Dedifferentiated amniotic fluid mesenchymal stem cell (primary cell): ENCODE measurements at regions not wholly inside any gene's neighbourhood (a gene's known extent, or its start where the extent isn't known, plus 50 kb on each side); places are given as distances from the start of the nearest gene placed in this dataset.

Experiments
- DNase-seq: peaks from one replicate; pipeline ENCODE4 v3.0.0-alpha.2; 2016; ENCODE audit errors: extremely low spot score

GRCh38 chr2:38450509-38450908 is 73.4 kb upstream of the ATL2 start:
- no peak for DNase-seq

GRCh38 chr2:38448692-38449410 is 71.8 kb upstream of the ATL2 start:
- DNase-seq, result no peak

- no peak for DNase-seq
These were observed 70.0 kb upstream of the ATL2 start for GRCh38 chr2:38446906-38447561.

GRCh38 chr2:38446418-38446817 is 69.3 kb upstream of the ATL2 start:
- DNase-seq, result no peak

- DNase-seq, result no peak
These were observed 67.2 kb upstream of the ATL2 start for GRCh38 chr2:38444247-38444646.

- no peak for DNase-seq
These were observed 65.8 kb upstream of the ATL2 start for GRCh38 chr2:38442643-38443541.

GRCh38 chr2:38441346-38441745 is 64.3 kb upstream of the ATL2 start:
- no peak for DNase-seq

GRCh38 chr2:38440655-38441054 is 63.6 kb upstream of the ATL2 start:
- no peak for DNase-seq

GRCh38 chr2:38439863-38440262 is 62.8 kb upstream of the ATL2 start:
- DNase-seq, result no peak

GRCh38 chr2:38438883-38439612 is 62.0 kb upstream of the ATL2 start:
- DNase-seq, result no peak

- DNase-seq, result no peak
These were observed 61.2 kb upstream of the ATL2 start for GRCh38 chr2:38438133-38438882.

GRCh38 chr2:38436227-38436664 is 59.2 kb upstream of the ATL2 start:
- DNase-seq, result no peak

GRCh38 chr2:38435775-38436174 is 58.7 kb upstream of the ATL2 start:
- no peak for DNase-seq

GRCh38 chr2:38434595-38434994 is 57.5 kb upstream of the ATL2 start:
- no peak for DNase-seq

GRCh38 chr2:38433607-38433975 is 56.5 kb upstream of the ATL2 start:
- DNase-seq, result no peak

GRCh38 chr2:38432820-38433606 is 55.9 kb upstream of the ATL2 start:
- DNase-seq, result no peak

- DNase-seq, result no peak
These were observed 53.6 kb upstream of the ATL2 start for GRCh38 chr2:38430597-38431207.

- DNase-seq, result no peak
These were observed 53.1 kb upstream of the ATL2 start for GRCh38 chr2:38430196-38430595.

- no peak for DNase-seq
These were observed 50.9 kb upstream of the ATL2 start for GRCh38 chr2:38427936-38428335.

- DNase-seq, result no peak
These were observed 50.0 kb upstream of the ATL2 start for GRCh38 chr2:38427054-38427453.
